B cell (primary cell): ENCODE measurements at regions not wholly inside any gene's neighbourhood (a gene's known extent, or its start where the extent isn't known, plus 50 kb on each side); places are given as distances from the start of the nearest gene placed in this dataset.

Experiments used
- CTCF ChIP-seq: fragments of 200-600 bp; IDR thresholded peaks from one replicate; pipeline ENCODE4 v1.8.0; 2022; ENCODE audit warnings: antibody characterized with exemption, mild to moderate bottlenecking
- EZH2 ChIP-seq: IDR thresholded peaks from 2 replicates; pipeline ENCODE4 v1.6.1; 2012; ENCODE audit warnings: borderline replicate concordance, low read depth, mild to moderate bottlenecking, moderate library complexity, low read length; ENCODE audit not compliant: insufficient read depth, poor library complexity, severe bottlenecking

GRCh38 chr4:67346654-67347053 lies 198.6 kb downstream of the CENPC start:
- TF ChIP-seq CTCF (no peak), EZH2 (no peak)
